Kidney capillary endothelial cell (primary cell): ENCODE measurements at regions not wholly inside any gene's neighbourhood (a gene's known extent, or its start where the extent isn't known, plus 50 kb on each side); places are given as distances from the start of the nearest gene placed in this dataset.
"Not testable (repeated sequence)": the region's sequence is repeated elsewhere in the genome, so short reads cannot be mapped to it uniquely, and the experiment has no call there.

ENCODE experiments used
- DNase-seq: peaks from one replicate; pipeline ENCODE4 v3.0.0-alpha.2; 2018; ENCODE audit warnings: low spot score

- not testable (repeated sequence) for DNase-seq
Measured at GRCh38 chr17:21470422-21470821, 94.3 kb downstream of the KCNJ12 start.

- no peak for DNase-seq
Measured at GRCh38 chr17:21470861-21471260, 94.7 kb downstream of the KCNJ12 start.

- DNase-seq, result no peak
Measured at GRCh38 chr17:21474815-21475214, 98.7 kb downstream of the KCNJ12 start.

GRCh38 chr17:21475571-21475970, 99.4 kb downstream of the KCNJ12 start:
- no peak for DNase-seq

GRCh38 chr17:21476867-21477266, 100.7 kb downstream of the KCNJ12 start:
- DNase-seq, result no peak

- no peak for DNase-seq
Measured at GRCh38 chr17:21482189-21482865, 106.2 kb downstream of the KCNJ12 start.

- not testable (repeated sequence) for DNase-seq
Measured at GRCh38 chr17:21488043-21488442, 111.9 kb downstream of the KCNJ12 start.

GRCh38 chr17:21493993-21494392, 117.8 kb downstream of the KCNJ12 start:
- no peak for DNase-seq

GRCh38 chr17:21495281-21495680, 119.1 kb downstream of the KCNJ12 start:
- DNase-seq, result no peak

GRCh38 chr17:21500064-21500463, 123.9 kb downstream of the KCNJ12 start:
- no peak for DNase-seq

GRCh38 chr17:21501927-21502700, 126.0 kb downstream of the KCNJ12 start:
- not testable (repeated sequence) for DNase-seq

- no peak for DNase-seq
Measured at GRCh38 chr17:21505819-21506815, 130.0 kb downstream of the KCNJ12 start.

- not testable (repeated sequence) for DNase-seq
Measured at GRCh38 chr17:21507806-21508205, 131.6 kb downstream of the KCNJ12 start.

- no peak for DNase-seq
Measured at GRCh38 chr17:21508211-21508610, 132.1 kb downstream of the KCNJ12 start.

- not testable (repeated sequence) for DNase-seq
Measured at GRCh38 chr17:21509356-21509755, 133.2 kb downstream of the KCNJ12 start.

- peak; percentile 30 for DNase-seq
Measured at GRCh38 chr17:21510686-21511362, 134.7 kb downstream of the KCNJ12 start.

- peak; percentile 70 for DNase-seq
Measured at GRCh38 chr17:21511363-21512195, 135.4 kb downstream of the KCNJ12 start.

GRCh38 chr17:21512307-21513011, 136.3 kb downstream of the KCNJ12 start:
- DNase-seq, result peak; percentile 11

GRCh38 chr17:21513012-21513570, 136.9 kb downstream of the KCNJ12 start:
- DNase-seq, result peak; percentile 63

GRCh38 chr17:21514567-21514966, 138.4 kb downstream of the KCNJ12 start:
- DNase-seq, result not testable (repeated sequence)
